ENCODE measurements at regions not wholly inside any gene's neighbourhood (a gene's known extent, or its start where the extent isn't known, plus 50 kb on each side); places are given as distances from the start of the nearest gene placed in this dataset.

DNA sequence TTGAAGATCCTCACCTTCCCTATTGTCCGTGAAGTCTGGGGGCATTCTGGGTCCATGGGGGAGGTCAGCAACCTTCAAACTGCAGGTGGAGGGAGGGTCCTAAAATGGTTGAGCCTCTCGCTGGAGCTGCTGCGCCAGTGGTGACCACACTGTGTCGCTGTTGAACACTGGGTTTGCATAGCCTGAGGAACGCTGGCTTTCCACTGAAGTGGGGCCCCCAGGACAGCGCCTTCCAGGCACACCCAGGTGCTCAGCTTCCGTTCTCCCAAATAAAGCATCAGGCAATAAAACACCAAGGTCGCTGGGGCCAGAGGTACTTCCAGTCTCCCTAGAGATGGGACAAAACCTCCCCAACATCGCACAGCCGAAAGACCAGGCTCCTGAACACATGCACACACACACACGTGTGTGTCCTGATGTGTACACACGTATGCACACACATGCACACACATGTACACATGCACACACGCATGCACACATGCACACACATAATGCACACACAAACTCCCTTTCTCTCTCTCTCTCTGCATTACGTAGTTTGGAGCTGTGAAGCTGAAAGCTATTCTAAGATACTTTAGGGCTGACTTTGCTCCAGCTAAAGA lies 120.6 kb downstream of the IRF8 start:
- Histone ChIP-seq H3K4me1 (no peaks in the 10 kb centered on the region), H4K20me1 (ENCODE audit: low read depth) (no peaks in the 10 kb centered on the region), H3K9me3 (ENCODE audit: low read depth) (no peaks in the 10 kb centered on the region), H3F3A (ENCODE audit: low read depth) (no peaks in the 10 kb centered on the region), H2AFZ (replicated peaks) (no peak overlapping the region), H3K27ac (no peak overlapping the region), H3K27me3 (peaks cover 36% of the 10 kb centered on the region), H3K36me3 (no peaks in the 10 kb centered on the region), H3K4me3 (no peak overlapping the region), H3K9ac (no peak overlapping the region), H3K79me2 (ENCODE audit: low read depth) (no peaks in the 10 kb centered on the region), H3K4me2 (no peak overlapping the region)
- no peak overlapping the region for H3K27ac Mint-ChIP-seq
- H3K4me3 Mint-ChIP-seq, result no peak overlapping the region
- peaks cover 29% of the 10 kb centered on the region for H3K9me3 Mint-ChIP-seq
- peaks cover 19% of the 10 kb centered on the region for H3K27me3 Mint-ChIP-seq (ENCODE audit: insufficient read depth, low read depth)
- TF ChIP-seq, protein P1, sequence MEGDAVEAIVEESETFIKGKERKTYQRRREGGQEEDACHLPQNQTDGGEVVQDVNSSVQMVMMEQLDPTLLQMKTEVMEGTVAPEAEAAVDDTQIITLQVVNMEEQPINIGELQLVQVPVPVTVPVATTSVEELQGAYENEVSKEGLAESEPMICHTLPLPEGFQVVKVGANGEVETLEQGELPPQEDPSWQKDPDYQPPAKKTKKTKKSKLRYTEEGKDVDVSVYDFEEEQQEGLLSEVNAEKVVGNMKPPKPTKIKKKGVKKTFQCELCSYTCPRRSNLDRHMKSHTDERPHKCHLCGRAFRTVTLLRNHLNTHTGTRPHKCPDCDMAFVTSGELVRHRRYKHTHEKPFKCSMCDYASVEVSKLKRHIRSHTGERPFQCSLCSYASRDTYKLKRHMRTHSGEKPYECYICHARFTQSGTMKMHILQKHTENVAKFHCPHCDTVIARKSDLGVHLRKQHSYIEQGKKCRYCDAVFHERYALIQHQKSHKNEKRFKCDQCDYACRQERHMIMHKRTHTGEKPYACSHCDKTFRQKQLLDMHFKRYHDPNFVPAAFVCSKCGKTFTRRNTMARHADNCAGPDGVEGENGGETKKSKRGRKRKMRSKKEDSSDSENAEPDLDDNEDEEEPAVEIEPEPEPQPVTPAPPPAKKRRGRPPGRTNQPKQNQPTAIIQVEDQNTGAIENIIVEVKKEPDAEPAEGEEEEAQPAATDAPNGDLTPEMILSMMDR (IDR thresholded peaks at IDR 0.05), result peak; percentile 75
- no peak for TF ChIP-seq EZH2 (IDR thresholded peaks at IDR 0.05)
- H3K4me1 Mint-ChIP-seq, result peaks cover 18% of the 10 kb centered on the region
- H3K36me3 Mint-ChIP-seq, result no peaks in the 10 kb centered on the region
- DNase-seq (ENCODE audit: low spot score), result peak; percentile 60

DNA sequence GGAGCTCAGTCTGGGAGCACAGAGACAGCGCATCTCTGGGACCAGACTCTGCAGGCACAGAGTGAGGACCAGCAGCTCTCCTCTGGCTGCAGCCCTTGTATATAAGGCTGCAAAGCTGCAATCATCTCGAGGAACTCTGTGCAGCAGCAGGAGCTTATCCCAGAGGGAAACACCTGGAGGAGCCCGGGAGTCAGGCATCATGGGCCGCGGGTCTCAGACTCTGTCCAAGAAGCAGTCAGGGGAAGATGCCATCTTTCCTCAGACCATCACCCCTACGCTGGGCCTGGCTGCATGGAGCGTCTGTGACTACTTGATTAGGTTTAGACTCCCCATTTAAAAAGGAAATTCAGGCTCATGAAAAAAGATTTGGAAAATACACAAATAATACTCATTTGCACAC lies 122.0 kb downstream of the IRF8 start:
- Mint-ChIP-seq H3K36me3 (no peaks in the 10 kb centered on the region), H3K27ac (no peak overlapping the region), H3K27me3 (ENCODE audit: insufficient read depth, low read depth) (peaks cover 19% of the 10 kb centered on the region), H3K4me3 (no peak overlapping the region), H3K4me1 (peaks cover 18% of the 10 kb centered on the region), H3K9me3 (peaks cover 38% of the 10 kb centered on the region)
- TF ChIP-seq EZH2phosphoT487 (IDR thresholded peaks at IDR 0.05), result no peak
- TF ChIP-seq, protein P1 (IDR thresholded peaks at IDR 0.05), result no peak
- TF ChIP-seq EZH2 (IDR thresholded peaks at IDR 0.05), result no peak
- Histone ChIP-seq H3K4me2 (no peak overlapping the region), H3K79me2 (ENCODE audit: low read depth) (no peaks in the 10 kb centered on the region), H3K36me3 (no peaks in the 10 kb centered on the region), H3K4me3 (no peak overlapping the region), H3K27ac (no peak overlapping the region), H3K27me3 (peaks cover 36% of the 10 kb centered on the region), H3K9ac (no peak overlapping the region), H4K20me1 (ENCODE audit: low read depth) (no peaks in the 10 kb centered on the region), H3K9me3 (ENCODE audit: low read depth) (no peaks in the 10 kb centered on the region), H3K4me1 (no peaks in the 10 kb centered on the region), H3F3A (ENCODE audit: low read depth) (no peaks in the 10 kb centered on the region), H2AFZ (replicated peaks) (no peak overlapping the region)
- no peak for DNase-seq (ENCODE audit: low spot score)

DNA sequence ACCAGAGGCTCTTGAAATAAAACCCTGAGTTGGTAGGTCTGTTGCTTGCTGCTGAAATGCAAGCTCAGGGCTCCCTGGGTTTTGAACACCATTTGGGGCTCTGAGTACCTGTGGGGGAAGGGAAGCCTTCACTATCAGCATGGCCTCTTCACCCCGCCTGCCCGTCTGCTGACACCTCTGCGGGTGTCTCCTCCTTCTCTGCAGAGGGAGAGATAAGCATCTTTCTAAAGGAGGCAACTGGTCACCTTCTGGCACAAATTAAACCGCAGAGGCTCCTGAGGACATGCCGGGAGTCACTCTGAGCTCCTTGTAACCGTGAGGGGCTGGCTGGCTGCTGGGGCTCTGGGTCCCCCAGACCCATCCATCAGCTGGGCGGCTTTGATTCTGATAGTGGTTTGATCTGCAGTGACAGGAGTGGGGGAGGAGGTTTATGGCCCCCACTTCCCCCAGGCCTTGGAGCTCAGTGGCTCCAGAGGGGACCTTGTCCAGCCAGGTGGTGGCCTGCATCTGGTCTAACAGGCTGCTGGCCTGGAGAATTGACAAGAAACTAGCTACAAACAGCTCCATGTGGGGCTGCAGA lies 123.5 kb downstream of the IRF8 start:
- peaks cover 25% of the 10 kb centered on the region for H3K27me3 ChIP-seq
- H3K4me3 ChIP-seq, result no peak overlapping the region

More for the DNA sequence above, 123.5 kb downstream of the IRF8 start:
- no peak for DNase-seq (ENCODE audit: low spot score)
- TF ChIP-seq EZH2phosphoT487 (IDR thresholded peaks at IDR 0.05) (no peak), EZH2 (IDR thresholded peaks at IDR 0.05) (no peak)
- TF ChIP-seq, protein P1 (IDR thresholded peaks at IDR 0.05), result no peak
- no peaks in the 10 kb centered on the region for H3K36me3 Mint-ChIP-seq
- peaks cover 18% of the 10 kb centered on the region for H3K4me1 Mint-ChIP-seq
- H3K4me3 Mint-ChIP-seq, result no peak overlapping the region
- H3K9me3 ChIP-seq (ENCODE audit: low read depth), result no peaks in the 10 kb centered on the region
- peaks cover 38% of the 10 kb centered on the region for H3K9me3 Mint-ChIP-seq
- no peaks in the 10 kb centered on the region for H3K79me2 ChIP-seq (ENCODE audit: low read depth)
- H3K4me2 ChIP-seq, result no peak overlapping the region
- no peaks in the 10 kb centered on the region for H4K20me1 ChIP-seq (ENCODE audit: low read depth)
- H3K27ac Mint-ChIP-seq, result no peak overlapping the region
- no peak overlapping the region for H3K27ac ChIP-seq
- no peak overlapping the region for H2AFZ ChIP-seq (replicated peaks)
- no peaks in the 10 kb centered on the region for H3K36me3 ChIP-seq
- no peak overlapping the region for H3K9ac ChIP-seq
- H3K4me1 ChIP-seq, result no peaks in the 10 kb centered on the region
- peaks cover 20% of the 10 kb centered on the region for H3K27me3 Mint-ChIP-seq (ENCODE audit: insufficient read depth, low read depth)
- no peaks in the 10 kb centered on the region for H3F3A ChIP-seq (ENCODE audit: low read depth)

All from neural progenitor cell (in vitro differentiated cells).